AG09319 (cell line): ENCODE measurements at regions not wholly inside any gene's neighbourhood (a gene's known extent, or its start where the extent isn't known, plus 50 kb on each side); places are given as distances from the start of the nearest gene placed in this dataset.

ENCODE experiments used
- DNase-seq: peaks from one replicate; pipeline ENCODE4 v3.0.0-alpha.2; 2010; ENCODE audit warnings: low read depth; ENCODE audit errors: extremely low read depth
- TF ChIP-seq, protein P1 (sequence below): IDR thresholded peaks from 2 replicates; pipeline ENCODE4 v1.5.1; 2011; ENCODE audit warnings: low read depth, mild to moderate bottlenecking, inconsistent platforms, low read length, moderate library complexity

DNA sequence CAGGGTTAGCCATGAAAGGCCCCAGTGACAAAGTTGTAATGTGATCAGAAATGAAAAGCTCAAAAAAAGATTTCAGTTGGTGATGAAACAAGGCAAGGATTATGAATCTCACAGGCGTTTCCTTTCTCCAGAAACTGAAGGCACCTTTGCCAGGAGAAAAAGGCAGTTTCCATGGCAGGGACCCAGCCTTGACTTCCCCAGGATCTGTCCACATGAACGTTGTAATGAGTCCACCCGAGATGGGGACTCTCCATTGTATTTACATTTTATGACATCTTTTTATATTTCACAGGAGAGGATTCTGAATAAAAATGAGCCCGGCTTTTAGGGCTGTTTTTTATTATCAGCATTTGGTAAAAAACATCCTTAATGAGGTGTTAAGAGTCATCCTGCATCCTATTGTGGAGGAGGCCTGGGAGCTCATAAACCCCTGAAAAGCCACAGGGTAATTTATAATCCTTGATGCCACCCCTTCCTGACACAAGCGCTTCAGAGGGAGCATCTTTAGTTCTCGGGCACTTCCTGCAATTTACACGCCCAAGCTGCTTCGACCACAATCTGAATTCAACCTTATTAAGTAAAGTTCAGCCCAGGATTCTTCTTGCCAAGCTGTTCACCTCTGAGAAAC lies 74.1 kb upstream of the SALL4 start:
- no peak for DNase-seq
- TF ChIP-seq, protein P1, sequence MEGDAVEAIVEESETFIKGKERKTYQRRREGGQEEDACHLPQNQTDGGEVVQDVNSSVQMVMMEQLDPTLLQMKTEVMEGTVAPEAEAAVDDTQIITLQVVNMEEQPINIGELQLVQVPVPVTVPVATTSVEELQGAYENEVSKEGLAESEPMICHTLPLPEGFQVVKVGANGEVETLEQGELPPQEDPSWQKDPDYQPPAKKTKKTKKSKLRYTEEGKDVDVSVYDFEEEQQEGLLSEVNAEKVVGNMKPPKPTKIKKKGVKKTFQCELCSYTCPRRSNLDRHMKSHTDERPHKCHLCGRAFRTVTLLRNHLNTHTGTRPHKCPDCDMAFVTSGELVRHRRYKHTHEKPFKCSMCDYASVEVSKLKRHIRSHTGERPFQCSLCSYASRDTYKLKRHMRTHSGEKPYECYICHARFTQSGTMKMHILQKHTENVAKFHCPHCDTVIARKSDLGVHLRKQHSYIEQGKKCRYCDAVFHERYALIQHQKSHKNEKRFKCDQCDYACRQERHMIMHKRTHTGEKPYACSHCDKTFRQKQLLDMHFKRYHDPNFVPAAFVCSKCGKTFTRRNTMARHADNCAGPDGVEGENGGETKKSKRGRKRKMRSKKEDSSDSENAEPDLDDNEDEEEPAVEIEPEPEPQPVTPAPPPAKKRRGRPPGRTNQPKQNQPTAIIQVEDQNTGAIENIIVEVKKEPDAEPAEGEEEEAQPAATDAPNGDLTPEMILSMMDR, result no peak

DNA sequence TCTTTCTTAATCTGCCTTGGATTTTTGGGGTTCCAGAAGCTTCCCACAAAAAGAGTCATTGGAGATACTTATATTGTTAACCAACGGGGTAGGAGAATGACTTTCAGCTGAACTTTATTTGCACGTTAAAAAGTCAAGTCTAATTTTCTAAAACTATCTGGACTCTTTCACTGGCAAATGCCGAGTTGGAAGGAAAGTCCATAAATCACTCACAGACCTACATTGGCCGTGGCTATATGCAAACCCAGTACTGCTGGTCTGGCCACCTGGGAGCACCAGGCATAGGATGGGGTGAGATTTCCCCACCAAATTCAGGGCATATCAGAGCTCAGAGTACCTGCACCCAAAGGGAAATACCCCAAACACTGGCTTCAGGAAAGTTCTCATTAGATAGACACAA lies 71.3 kb upstream of the SALL4 start:
- TF ChIP-seq, protein P1, result no peak
- DNase-seq, result no peak

DNA sequence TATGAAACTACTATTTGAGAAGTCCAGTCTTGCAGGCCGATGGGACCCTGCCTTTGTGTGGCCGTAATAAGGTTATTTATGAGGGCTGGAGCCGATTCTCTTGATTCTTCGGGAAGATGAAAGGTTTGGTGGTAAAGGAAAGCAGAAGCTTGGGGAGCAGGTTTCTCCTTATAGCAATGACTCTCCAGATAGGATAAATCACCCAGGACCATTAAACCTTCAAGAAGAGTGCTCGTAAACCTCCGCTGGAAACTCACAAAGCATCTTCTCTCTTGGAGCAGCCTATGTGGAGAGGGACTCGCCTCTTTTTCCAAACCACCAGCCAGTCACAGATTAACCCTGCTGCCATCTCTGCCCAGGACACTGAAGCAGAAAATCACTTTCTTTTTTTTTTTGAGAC lies 69.6 kb upstream of the SALL4 start:
- DNase-seq, result no peak
- TF ChIP-seq, protein P1, result no peak

DNA sequence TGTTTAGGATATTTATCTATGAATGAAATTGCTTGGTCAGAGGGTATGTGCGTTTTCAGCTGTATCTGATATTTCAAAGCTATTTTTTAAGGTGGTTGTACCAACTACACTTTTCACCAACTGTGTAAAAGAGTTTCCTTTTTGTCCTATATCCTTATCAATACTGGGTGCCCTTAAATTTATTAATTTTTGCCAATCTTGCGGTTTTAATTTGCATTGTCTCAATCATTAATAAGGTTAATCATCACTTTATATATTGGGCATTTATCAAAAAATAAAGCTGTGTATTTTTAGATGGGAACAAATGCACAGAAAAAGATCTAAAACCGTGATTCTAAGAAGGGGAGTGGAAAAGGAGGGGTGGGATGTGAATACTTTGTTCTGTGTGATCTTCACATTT lies 66.7 kb upstream of the SALL4 start:
- TF ChIP-seq, protein P1, result no peak
- no peak for DNase-seq

DNA sequence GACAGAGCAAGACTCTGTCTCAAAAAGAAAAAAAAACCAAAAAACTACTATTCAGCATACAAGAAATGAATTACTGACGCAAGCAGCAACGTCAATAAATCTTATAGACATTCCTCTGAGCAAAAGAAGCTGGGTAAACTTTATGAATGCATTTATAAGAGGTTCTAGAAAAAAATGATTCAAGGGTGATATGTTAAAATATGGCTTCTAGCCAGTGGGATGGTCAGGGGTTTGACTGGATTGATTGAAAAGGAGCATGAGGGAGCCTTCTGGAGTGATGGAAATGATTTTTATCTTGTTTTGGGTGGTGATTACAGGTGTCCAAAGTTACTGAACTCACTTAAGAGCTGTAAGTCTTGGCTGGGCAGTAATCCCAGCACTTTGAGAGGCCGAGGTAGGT lies 64.9 kb upstream of the SALL4 start:
- TF ChIP-seq, protein P1, result no peak
- no peak for DNase-seq

DNA sequence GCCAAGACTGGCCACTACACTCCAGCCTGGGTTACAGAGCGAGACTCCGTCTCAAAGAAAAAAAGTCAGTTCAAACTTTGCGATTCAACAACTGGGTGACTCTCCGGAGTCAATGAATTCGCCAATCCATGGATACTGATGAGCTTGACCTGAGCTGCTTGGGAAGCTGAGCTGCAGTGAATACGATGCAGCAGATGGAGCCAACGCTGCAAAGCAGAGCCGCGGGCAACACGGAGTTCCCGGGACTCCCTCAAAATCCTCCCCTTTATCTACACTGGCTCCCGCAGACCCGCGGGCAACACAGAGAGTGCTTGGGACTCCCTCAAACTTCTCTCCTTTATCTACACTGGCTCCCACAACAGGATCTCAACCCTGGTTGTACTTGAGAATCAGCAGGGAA lies 62.6 kb upstream of the SALL4 start:
- TF ChIP-seq, protein P1, result no peak
- DNase-seq, result no peak

DNA sequence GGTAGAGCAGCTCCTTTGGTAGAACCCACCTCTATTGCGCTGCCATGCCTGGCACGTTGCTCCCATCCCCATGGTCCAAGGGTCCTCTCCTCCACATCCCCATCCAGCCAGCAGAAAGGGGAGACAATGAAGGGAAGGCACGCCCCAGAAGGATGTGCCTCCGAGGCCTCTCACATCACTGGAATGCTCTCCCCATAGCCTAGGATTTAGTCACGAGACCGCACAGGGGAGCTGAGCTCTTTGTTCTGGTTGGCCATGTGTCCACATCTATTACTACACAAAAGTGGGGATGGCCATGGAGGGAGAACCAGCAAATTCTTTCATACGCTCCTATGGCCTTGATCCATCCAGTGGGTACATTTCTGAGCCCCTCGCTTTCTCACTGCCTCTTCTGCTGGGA lies 60.5 kb upstream of the SALL4 start:
- TF ChIP-seq, protein P1, result no peak
- no peak for DNase-seq
